IMR-90 (cell line): ENCODE measurements at regions not wholly inside any gene's neighbourhood (a gene's known extent, or its start where the extent isn't known, plus 50 kb on each side); places are given as distances from the start of the nearest gene placed in this dataset.
"Not testable (repeated sequence)": the region's sequence is repeated elsewhere in the genome, so short reads cannot be mapped to it uniquely, and the experiment has no call there.

Source experiments
- ATAC-seq: fragments of 200-7000 bp; cut with Tn5 transposase; 2 replicates; pipeline ENCODE4 v1.9.1; 2020; ENCODE audit warnings: low read depth, mild to moderate bottlenecking, moderate library complexity
- BruUV-seq: library from RNA; stranded (reverse); fragments of 400-500 nt; replicated peaks from 2 replicates; lab custom pipeline; 2021; lab: Mats Ljungman, UMichigan
- CTCF ChIA-PET: fragments of 300-600 bp; formaldehyde crosslinking; extraction: SDS; loops from one replicate; lab custom pipeline; 2021; ENCODE audit warnings: antibody characterized with exemption; lab: Yijun Ruan, JAX
- POLR2A ChIA-PET: fragments of 300-600 bp; sonication (Branson Sonifier 250); formaldehyde crosslinking; loops from one replicate; lab custom pipeline; 2022; ENCODE audit warnings: antibody characterized with exemption; ENCODE audit not compliant: unreplicated experiment; lab: Charles Lee
- DNase-seq: peaks from one replicate; pipeline ENCODE4 v3.0.0; 2013
- H2AFZ ChIP-seq: replicated peaks from 2 replicates; pipeline ENCODE3; 2013; ENCODE audit warnings: low read length, mild to moderate bottlenecking; ENCODE audit not compliant: poor library complexity
- H2AK5ac ChIP-seq: 2 replicates; pipeline ENCODE4 v1.6.1; 2013; ENCODE audit warnings: low read depth, low read length, inconsistent platforms
- H2AK9ac ChIP-seq: replicated peaks from 2 replicates; pipeline ENCODE3; 2013; ENCODE audit warnings: mild to moderate bottlenecking, low read depth, low read length, moderate library complexity; ENCODE audit not compliant: poor library complexity
- H2BK120ac ChIP-seq: 2 replicates; pipeline ENCODE4 v1.6.1; 2013; ENCODE audit warnings: low read depth, low read length, inconsistent platforms
- H2BK15ac ChIP-seq: 3 replicates; pipeline ENCODE4 v1.6.1; 2013; ENCODE audit warnings: low read depth, low read length, inconsistent platforms
- H2BK20ac ChIP-seq: 2 replicates; pipeline ENCODE4 v1.6.1; 2013; ENCODE audit warnings: low read depth, mild to moderate bottlenecking, inconsistent platforms, low read length, moderate library complexity
- H2BK5ac ChIP-seq: 2 replicates; pipeline ENCODE4 v1.6.1; 2013; ENCODE audit warnings: mild to moderate bottlenecking, low read depth, low read length, inconsistent platforms; ENCODE audit not compliant: poor library complexity, severe bottlenecking
- H3K14ac ChIP-seq: replicated peaks from 2 replicates; pipeline ENCODE4 v1.6.1; 2013; ENCODE audit warnings: low read depth, low read length, inconsistent platforms
- H3K18ac ChIP-seq: 2 replicates; pipeline ENCODE4 v1.6.1; 2013; ENCODE audit warnings: low read depth, low read length, control low read depth
- H3K23ac ChIP-seq: 2 replicates; pipeline ENCODE4 v1.6.1; 2013; ENCODE audit warnings: low read depth, low read length, inconsistent platforms
- H3K27ac ChIP-seq: 2 replicates; pipeline ENCODE4 v1.5.1; 2013; ENCODE audit warnings: mild to moderate bottlenecking, control low read depth, low read length; ENCODE audit not compliant: insufficient read depth
- H3K27me3 ChIP-seq: 2 replicates; pipeline ENCODE4 v1.6.1; 2013; ENCODE audit warnings: low read length; ENCODE audit not compliant: control insufficient read depth, insufficient read depth
- H3K36me3 ChIP-seq: 2 replicates; pipeline ENCODE4 v1.6.1; 2013; ENCODE audit warnings: low read length, mixed read lengths; ENCODE audit not compliant: control insufficient read depth, insufficient read depth
- H3K4ac ChIP-seq: 2 replicates; pipeline ENCODE4 v1.6.1; 2013; ENCODE audit warnings: low read depth, low read length, inconsistent platforms
- H3K4me1 ChIP-seq: 2 replicates; pipeline ENCODE4 v1.6.1; 2013; ENCODE audit warnings: low read length, mixed read lengths; ENCODE audit not compliant: control insufficient read depth, insufficient read depth
- H3K4me2 ChIP-seq: 2 replicates; pipeline ENCODE4 v1.6.1; 2013; ENCODE audit warnings: low read depth, mild to moderate bottlenecking, control low read depth, low read length, moderate library complexity
- H3K4me3 ChIP-seq: 2 replicates; pipeline ENCODE4 v1.5.1; 2013; ENCODE audit warnings: low read depth, mild to moderate bottlenecking, control low read depth, low read length, moderate library complexity; ENCODE audit not compliant: insufficient read depth
- H3K56ac ChIP-seq: 2 replicates; pipeline ENCODE4 v1.6.1; 2013; ENCODE audit warnings: low read length, inconsistent platforms; ENCODE audit not compliant: insufficient read depth; ENCODE audit errors: extremely low read depth
- H3K79me1 ChIP-seq, 2 experiments: 2 replicates each; pipeline ENCODE4 v1.6.1; 2013; ENCODE audit warnings: low read length in 2 of 2, inconsistent platforms in 1 of 2, low read depth in 1 of 2
- H3K9ac ChIP-seq: 2 replicates; pipeline ENCODE4 v1.6.1; 2013; ENCODE audit warnings: low read depth, low read length, control low read depth
- H3K9me1 ChIP-seq: 2 replicates; pipeline ENCODE4 v1.6.1; 2013; ENCODE audit warnings: low read length, inconsistent platforms; ENCODE audit not compliant: insufficient read depth
- H3K9me3 ChIP-seq: 2 replicates; pipeline ENCODE4 v1.6.1; 2013; ENCODE audit warnings: low read length; ENCODE audit not compliant: control insufficient read depth, insufficient read depth
- H4K20me1 ChIP-seq: 2 replicates; pipeline ENCODE4 v1.6.1; 2013; ENCODE audit warnings: low read length, inconsistent platforms; ENCODE audit not compliant: insufficient read depth
- H4K5ac ChIP-seq: 2 replicates; pipeline ENCODE4 v1.6.1; 2013; ENCODE audit warnings: mild to moderate bottlenecking, low read depth, low read length, control low read depth
- H4K8ac ChIP-seq, 2 experiments: 2 replicates each; pipeline ENCODE4 v1.6.1; 2013; ENCODE audit warnings: low read depth in 2 of 2, low read length in 2 of 2, control low read depth in 1 of 2, inconsistent platforms in 1 of 2
- H4K91ac ChIP-seq: 2 replicates; pipeline ENCODE4 v1.6.1; 2013; ENCODE audit warnings: low read depth, low read length, inconsistent platforms; ENCODE audit not compliant: insufficient read depth
- WGBS, 2 experiments: methylation state at CpG; one replicate each; pipeline versions ENCODE4 v1.1.5 to v1.1.7; 2013; ENCODE audit warnings: missing lambda C conversion rate in 2 of 2; ENCODE audit not compliant: insufficient read length in 1 of 2; ENCODE audit errors: extremely low coverage in 2 of 2; 5-methylcytosine and 5-hydroxymethylcytosine counted together
- dilution Hi-C: fragments of 300-500 bp; cut with HindIII; formaldehyde crosslinking; loops from one replicate; pipeline ENCODE4 v1.14.3; 2018; ENCODE audit warnings: low sequenced_read_pairs; ENCODE audit not compliant: unreplicated experiment
- in situ Hi-C: fragments of 300-500 bp; cut with MboI; formaldehyde crosslinking; loops from 3 replicates; pipeline ENCODE4 v1.14.3; 2019; ENCODE audit warnings: low sequenced_read_pairs, inconsistent platforms, mixed read lengths
- intact Hi-C: fragments of 100-400 bp; cut with micrococcal nuclease; formaldehyde crosslinking; loops from 2 replicates; pipeline ENCODE4 v1.10.0; 2022

- ATAC-seq, H3K36me3 ChIP-seq, H3K4me1 ChIP-seq, H2BK120ac ChIP-seq, H3K9me1 ChIP-seq, POLR2A ChIA-PET, H2AK5ac ChIP-seq, H3K56ac ChIP-seq, in situ Hi-C loops, CTCF ChIA-PET, H3K18ac ChIP-seq, H3K27ac ChIP-seq, BruUV-seq, H4K5ac ChIP-seq, H3K4ac ChIP-seq, DNase-seq, H3K23ac ChIP-seq, H2AFZ ChIP-seq, H3K14ac ChIP-seq, H2BK5ac ChIP-seq, H3K9ac ChIP-seq, H4K8ac ChIP-seq, H3K9me3 ChIP-seq, dilution Hi-C loops, H4K20me1 ChIP-seq, intact Hi-C loops, H2BK15ac ChIP-seq, H2AK9ac ChIP-seq, H3K79me1 ChIP-seq, H2BK20ac ChIP-seq, H3K4me3 ChIP-seq, H3K27me3 ChIP-seq, H4K91ac ChIP-seq, H3K4me2 ChIP-seq: not testable (repeated sequence)
- 57% methylated on average over 1 of the region's 1 CpG; no CpG with 5 or more reads in 1 of the 2 experiments for WGBS, 2 experiments
Measured at GRCh38 chr14:37891500-37891899, 296.1 kb downstream of the TTC6 start.
